ENCODE measurements at regions not wholly inside any gene's neighbourhood (a gene's known extent, or its start where the extent isn't known, plus 50 kb on each side); places are given as distances from the start of the nearest gene placed in this dataset.

DNA sequence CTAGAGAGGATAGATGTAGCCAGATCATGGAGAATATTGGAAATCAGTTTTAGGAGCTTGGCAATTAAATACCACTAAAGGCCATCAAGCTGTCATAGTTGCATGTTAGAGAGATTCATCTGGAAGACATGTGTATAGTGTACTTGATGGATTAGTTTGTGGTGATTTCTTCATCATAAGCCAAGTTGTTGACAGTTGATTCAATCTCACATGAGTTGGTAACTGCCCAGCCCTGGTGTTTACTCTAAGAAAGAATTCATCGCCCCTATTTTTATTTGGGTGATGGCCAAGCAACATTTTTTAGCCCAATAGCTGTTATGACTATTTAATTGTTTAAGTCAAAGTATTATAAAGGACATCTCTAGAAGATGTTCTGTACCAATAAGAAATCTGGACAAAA is 737.6 kb downstream of the PLA2G4A start:
- Histone ChIP-seq H3K4me3 (ENCODE audit: severe bottlenecking) (no peak overlapping the region), H3K27ac (ENCODE audit: poor library complexity, severe bottlenecking) (no peak overlapping the region), H3K36me3 (ENCODE audit: low read depth) (no peaks in the 10 kb centered on the region), H3K4me1 (ENCODE audit: insufficient read depth, poor library complexity, severe bottlenecking) (no peaks in the 10 kb centered on the region), H3K9me3 (ENCODE audit: severe bottlenecking) (no peaks in the 10 kb centered on the region), H3K27me3 (ENCODE audit: insufficient read depth, poor library complexity, severe bottlenecking) (no peaks in the 10 kb centered on the region)
- no peak for DNase-seq (ENCODE audit: low spot score)
- ATAC-seq (ENCODE audit: low read depth) = no peak
- TF ChIP-seq CTCF (IDR thresholded peaks at IDR 0.05; ENCODE audit: poor library complexity, severe bottlenecking) = no peak

DNA sequence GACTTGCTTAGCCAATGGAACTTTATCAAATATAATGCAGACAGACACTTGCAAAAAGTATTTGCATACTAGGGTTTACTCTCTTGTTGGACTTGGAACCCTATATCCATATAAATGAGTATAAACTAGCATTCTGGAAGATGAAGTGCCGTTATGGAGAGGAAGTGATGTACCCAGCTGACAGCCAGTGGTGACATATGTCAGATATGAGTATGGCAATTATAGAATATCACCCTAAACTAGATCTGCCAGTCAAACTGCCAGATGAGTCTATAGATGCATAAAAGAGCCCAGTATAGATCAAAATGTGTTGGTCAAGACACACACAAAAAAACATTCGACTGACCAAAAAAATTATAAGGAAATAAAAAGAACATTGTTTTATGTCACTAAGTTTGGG is 739.3 kb downstream of the PLA2G4A start:
- no peak for TF ChIP-seq CTCF (IDR thresholded peaks at IDR 0.05; ENCODE audit: poor library complexity, severe bottlenecking)
- Histone ChIP-seq H3K27ac (ENCODE audit: poor library complexity, severe bottlenecking) (no peak overlapping the region), H3K9me3 (ENCODE audit: severe bottlenecking) (no peaks in the 10 kb centered on the region), H3K36me3 (ENCODE audit: low read depth) (no peaks in the 10 kb centered on the region), H3K4me1 (ENCODE audit: insufficient read depth, poor library complexity, severe bottlenecking) (no peaks in the 10 kb centered on the region), H3K4me3 (ENCODE audit: severe bottlenecking) (no peak overlapping the region), H3K27me3 (ENCODE audit: insufficient read depth, poor library complexity, severe bottlenecking) (no peaks in the 10 kb centered on the region)
- no peak for ATAC-seq (ENCODE audit: low read depth)
- no peak for DNase-seq (ENCODE audit: low spot score)

DNA sequence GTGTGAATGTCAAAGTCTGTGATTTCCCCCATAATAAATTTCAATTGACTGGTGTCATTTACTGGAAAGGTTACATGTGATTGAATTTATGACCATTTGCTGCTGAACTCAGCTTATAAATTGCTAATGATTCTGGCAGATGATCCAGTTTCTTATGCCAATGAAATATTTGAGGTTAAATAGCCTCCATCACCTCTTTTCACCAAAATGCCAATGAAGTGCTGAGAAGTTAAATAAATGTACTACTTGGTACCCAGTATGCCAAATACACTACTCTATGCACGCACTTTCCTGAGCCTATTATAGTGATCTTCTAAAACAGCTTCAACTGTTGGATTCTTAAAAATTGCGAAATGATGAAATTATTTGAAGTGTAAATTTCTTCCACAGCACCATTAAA is 741.4 kb downstream of the PLA2G4A start:
- no peak for ATAC-seq (ENCODE audit: low read depth)

DNA sequence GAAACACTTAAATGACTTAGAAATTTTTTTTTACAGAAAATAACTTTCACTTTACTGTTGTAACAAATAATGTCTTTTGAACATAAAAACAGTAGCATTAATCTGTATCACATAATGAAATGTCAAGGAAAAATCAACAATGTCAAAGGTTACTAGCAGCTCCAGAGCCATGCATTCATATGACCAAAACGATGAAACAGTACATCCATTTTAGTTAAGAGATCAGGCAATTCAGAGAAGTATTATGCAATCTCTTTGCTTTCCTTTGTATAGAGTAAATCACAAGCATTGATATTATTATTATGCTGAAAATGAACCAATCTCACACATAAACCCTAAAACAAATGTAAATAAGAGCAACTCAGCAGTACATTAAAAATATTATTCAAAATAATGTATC is 748.9 kb downstream of the PLA2G4A start:
- Histone ChIP-seq H3K4me3 (ENCODE audit: severe bottlenecking) (no peak overlapping the region), H3K27ac (ENCODE audit: poor library complexity, severe bottlenecking) (no peak overlapping the region), H3K9me3 (ENCODE audit: severe bottlenecking) (no peaks in the 10 kb centered on the region), H3K36me3 (ENCODE audit: low read depth) (no peaks in the 10 kb centered on the region), H3K4me1 (ENCODE audit: insufficient read depth, poor library complexity, severe bottlenecking) (no peaks in the 10 kb centered on the region), H3K27me3 (ENCODE audit: insufficient read depth, poor library complexity, severe bottlenecking) (no peaks in the 10 kb centered on the region)
- ATAC-seq (ENCODE audit: low read depth) (no peak), DNase-seq (ENCODE audit: low spot score) (no peak)
- TF ChIP-seq CTCF (IDR thresholded peaks at IDR 0.05; ENCODE audit: poor library complexity, severe bottlenecking) = no peak

More for the DNA sequence above, 741.4 kb downstream of the PLA2G4A start:
- no peak overlapping the region for H3K4me3 ChIP-seq (ENCODE audit: severe bottlenecking)
- no peaks in the 10 kb centered on the region for H3K4me1 ChIP-seq (ENCODE audit: insufficient read depth, poor library complexity, severe bottlenecking)
- no peak overlapping the region for H3K27ac ChIP-seq (ENCODE audit: poor library complexity, severe bottlenecking)
- no peaks in the 10 kb centered on the region for H3K36me3 ChIP-seq (ENCODE audit: low read depth)
- no peaks in the 10 kb centered on the region for H3K9me3 ChIP-seq (ENCODE audit: severe bottlenecking)
- no peaks in the 10 kb centered on the region for H3K27me3 ChIP-seq (ENCODE audit: insufficient read depth, poor library complexity, severe bottlenecking)
- no peak for DNase-seq (ENCODE audit: low spot score)
- no peak for TF ChIP-seq CTCF (IDR thresholded peaks at IDR 0.05; ENCODE audit: poor library complexity, severe bottlenecking)

DNA sequence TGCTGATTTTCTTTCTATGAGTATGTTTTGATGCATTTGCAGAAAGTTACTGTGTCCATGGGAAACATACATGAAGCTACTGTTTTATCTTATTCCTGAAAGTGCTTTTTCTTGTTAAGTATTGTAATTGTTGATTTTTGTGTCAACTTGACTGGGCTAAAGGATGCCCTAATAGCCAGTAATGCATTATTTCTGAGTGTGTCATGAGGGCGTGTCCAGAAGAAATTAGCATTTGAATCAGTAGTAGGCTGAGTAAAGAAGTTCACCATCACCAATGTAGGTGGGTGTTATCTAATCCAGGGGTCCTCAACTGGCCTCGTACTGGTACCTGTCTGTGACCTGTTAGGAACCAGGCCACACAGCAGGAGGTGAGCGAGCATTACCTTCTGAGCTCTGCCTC is 760.2 kb downstream of the PLA2G4A start:
- ATAC-seq (ENCODE audit: low read depth) = no peak

More for the DNA sequence above, 760.2 kb downstream of the PLA2G4A start:
- no peaks in the 10 kb centered on the region for H3K27me3 ChIP-seq (ENCODE audit: insufficient read depth, poor library complexity, severe bottlenecking)
- no peak for TF ChIP-seq CTCF (IDR thresholded peaks at IDR 0.05; ENCODE audit: poor library complexity, severe bottlenecking)
- no peaks in the 10 kb centered on the region for H3K36me3 ChIP-seq (ENCODE audit: low read depth)
- no peak overlapping the region for H3K27ac ChIP-seq (ENCODE audit: poor library complexity, severe bottlenecking)
- no peaks in the 10 kb centered on the region for H3K4me1 ChIP-seq (ENCODE audit: insufficient read depth, poor library complexity, severe bottlenecking)
- no peak overlapping the region for H3K4me3 ChIP-seq (ENCODE audit: severe bottlenecking)
- no peaks in the 10 kb centered on the region for H3K9me3 ChIP-seq (ENCODE audit: severe bottlenecking)
- no peak for DNase-seq (ENCODE audit: low spot score)
